ENCODE measurements at regions not wholly inside any gene's neighbourhood (a gene's known extent, or its start where the extent isn't known, plus 50 kb on each side); places are given as distances from the start of the nearest gene placed in this dataset.

DNA sequence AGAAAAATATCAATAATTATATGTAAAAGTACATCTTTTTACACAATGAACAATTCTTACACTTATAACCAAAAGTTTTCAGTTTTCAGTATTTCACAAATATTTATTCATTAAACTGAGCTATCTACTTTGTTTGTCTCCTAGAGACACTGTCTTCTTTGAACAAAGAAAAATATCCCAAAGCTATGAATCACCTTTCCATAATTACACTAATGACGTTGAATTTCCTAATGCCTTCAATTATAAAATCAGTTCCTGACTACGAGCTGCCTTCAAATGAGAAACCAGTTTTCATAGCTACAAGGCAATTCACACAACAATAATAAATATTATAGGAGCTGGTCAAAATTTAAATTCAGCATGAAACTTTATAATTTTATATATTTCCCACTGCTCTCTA is 201.8 kb upstream of the BRINP3 start:
- intact Hi-C loops (cut with micrococcal nuclease; ENCODE audit: unreplicated experiment): no loop called here
- Histone ChIP-seq H2AFZ (ENCODE audit: low read length) (no peak overlapping the region), H3K27ac (ENCODE audit: low read depth, low read length, poor library complexity, severe bottlenecking) (no peak overlapping the region), H3K9me3 (ENCODE audit: low read length) (no peaks in the 10 kb centered on the region), H3K4me3 (ENCODE audit: low read depth, low read length, poor library complexity, severe bottlenecking) (no peak overlapping the region), H4K20me1 (ENCODE audit: insufficient read depth, low read length) (no peaks in the 10 kb centered on the region), H3K9me2 (ENCODE audit: insufficient read depth, low read length) (no peaks in the 10 kb centered on the region), H3K36me3 (ENCODE audit: insufficient read depth, low read length) (no peaks in the 10 kb centered on the region), H3K79me2 (ENCODE audit: insufficient read depth, low read depth, low read length) (no peaks in the 10 kb centered on the region), H3K4me1 (ENCODE audit: insufficient read depth, low read length, poor library complexity, severe bottlenecking) (no peaks in the 10 kb centered on the region), H3K4me2 (ENCODE audit: low read length) (no peak overlapping the region)
- POLR2A ChIA-PET: interaction anchor here (1.0 to 1.2 kb wide), 2 partner anchors 48 to 52 kb away, joined by 3 to 4 read pairs; no protein-coding TSS in a partner anchor
- no TSS peak for BruUV-seq (replicated peaks)
- no peak for TF ChIP-seq EZH2phosphoT487 (IDR thresholded peaks at IDR 0.05; ENCODE audit: borderline replicate concordance, low read depth, low read length)
- TF ChIP-seq, protein P1, sequence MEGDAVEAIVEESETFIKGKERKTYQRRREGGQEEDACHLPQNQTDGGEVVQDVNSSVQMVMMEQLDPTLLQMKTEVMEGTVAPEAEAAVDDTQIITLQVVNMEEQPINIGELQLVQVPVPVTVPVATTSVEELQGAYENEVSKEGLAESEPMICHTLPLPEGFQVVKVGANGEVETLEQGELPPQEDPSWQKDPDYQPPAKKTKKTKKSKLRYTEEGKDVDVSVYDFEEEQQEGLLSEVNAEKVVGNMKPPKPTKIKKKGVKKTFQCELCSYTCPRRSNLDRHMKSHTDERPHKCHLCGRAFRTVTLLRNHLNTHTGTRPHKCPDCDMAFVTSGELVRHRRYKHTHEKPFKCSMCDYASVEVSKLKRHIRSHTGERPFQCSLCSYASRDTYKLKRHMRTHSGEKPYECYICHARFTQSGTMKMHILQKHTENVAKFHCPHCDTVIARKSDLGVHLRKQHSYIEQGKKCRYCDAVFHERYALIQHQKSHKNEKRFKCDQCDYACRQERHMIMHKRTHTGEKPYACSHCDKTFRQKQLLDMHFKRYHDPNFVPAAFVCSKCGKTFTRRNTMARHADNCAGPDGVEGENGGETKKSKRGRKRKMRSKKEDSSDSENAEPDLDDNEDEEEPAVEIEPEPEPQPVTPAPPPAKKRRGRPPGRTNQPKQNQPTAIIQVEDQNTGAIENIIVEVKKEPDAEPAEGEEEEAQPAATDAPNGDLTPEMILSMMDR (conservative IDR thresholded peaks at IDR 0.05; ENCODE audit: low read length): no peak
- DNase-seq (ENCODE audit: low spot score): no peak
- CTCF ChIA-PET (ENCODE audit: unreplicated experiment): no interaction called here

DNA sequence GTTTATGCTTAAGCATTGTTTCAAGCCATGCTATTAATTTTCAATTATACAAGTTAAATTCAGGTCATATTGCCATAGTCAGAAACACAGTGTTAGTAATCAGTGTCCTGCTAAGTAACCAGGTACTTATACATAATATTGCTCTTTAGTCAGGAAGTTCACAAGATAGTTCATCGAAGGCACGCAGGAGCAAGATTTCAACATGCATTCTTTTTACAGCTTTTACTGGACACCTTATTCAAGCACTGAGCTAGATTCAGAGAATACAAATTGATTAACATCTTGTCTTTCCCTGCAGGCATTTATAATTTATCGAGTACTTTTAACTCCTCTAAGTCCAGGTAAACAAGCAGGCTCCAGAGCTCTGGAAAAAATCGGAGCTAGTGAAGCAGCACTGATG is 202.3 kb upstream of the BRINP3 start:
- intact Hi-C loops (cut with micrococcal nuclease; ENCODE audit: unreplicated experiment): no loop called here
- Histone ChIP-seq H3K9me3 (ENCODE audit: low read length) (no peaks in the 10 kb centered on the region), H3K36me3 (ENCODE audit: insufficient read depth, low read length) (no peaks in the 10 kb centered on the region), H3K4me2 (ENCODE audit: low read length) (no peak overlapping the region), H4K20me1 (ENCODE audit: insufficient read depth, low read length) (no peaks in the 10 kb centered on the region), H3K9me2 (ENCODE audit: insufficient read depth, low read length) (no peaks in the 10 kb centered on the region), H3K4me3 (ENCODE audit: low read depth, low read length, poor library complexity, severe bottlenecking) (no peak overlapping the region), H3K27ac (ENCODE audit: low read depth, low read length, poor library complexity, severe bottlenecking) (no peak overlapping the region), H3K79me2 (ENCODE audit: insufficient read depth, low read depth, low read length) (no peaks in the 10 kb centered on the region), H2AFZ (ENCODE audit: low read length) (no peak overlapping the region), H3K4me1 (ENCODE audit: insufficient read depth, low read length, poor library complexity, severe bottlenecking) (no peaks in the 10 kb centered on the region)
- CTCF ChIA-PET (ENCODE audit: unreplicated experiment): no interaction called here
- BruUV-seq (replicated peaks): no TSS peak
- TF ChIP-seq, protein P1 (conservative IDR thresholded peaks at IDR 0.05; ENCODE audit: low read length): no peak
- no peak for TF ChIP-seq EZH2phosphoT487 (IDR thresholded peaks at IDR 0.05; ENCODE audit: borderline replicate concordance, low read depth, low read length)
- POLR2A ChIA-PET: interaction anchor here (1.0 to 1.2 kb wide), 2 partner anchors 47 to 53 kb away, joined by 3 to 4 read pairs; no protein-coding TSS in a partner anchor
- no peak for DNase-seq (ENCODE audit: low spot score)

DNA sequence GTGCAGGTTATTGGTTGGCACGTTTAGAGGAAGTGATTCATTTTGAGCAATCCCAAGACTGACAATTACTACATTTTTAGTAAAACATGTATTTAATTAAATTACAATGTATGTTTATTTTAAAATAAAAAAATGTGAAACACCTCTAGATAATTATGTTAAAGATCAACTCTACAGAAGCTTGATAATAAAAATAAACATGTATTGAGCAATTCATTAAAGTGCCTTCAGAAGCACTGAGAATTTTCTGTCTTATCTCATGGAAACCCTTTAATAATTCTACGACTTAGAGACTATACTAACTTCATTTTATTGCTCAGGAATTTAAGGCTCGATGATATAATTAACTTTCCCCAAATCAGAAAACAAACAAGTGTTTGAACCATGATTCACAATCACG is 208.0 kb upstream of the BRINP3 start:
- TF ChIP-seq, protein P1 (conservative IDR thresholded peaks at IDR 0.05; ENCODE audit: low read length): no peak
- TF ChIP-seq EZH2phosphoT487 (IDR thresholded peaks at IDR 0.05; ENCODE audit: borderline replicate concordance, low read depth, low read length): no peak
- no peaks in the 10 kb centered on the region for H3K4me1 ChIP-seq (ENCODE audit: insufficient read depth, low read length, poor library complexity, severe bottlenecking)
- H3K9me2 ChIP-seq (ENCODE audit: insufficient read depth, low read length): no peaks in the 10 kb centered on the region
- POLR2A ChIA-PET: no interaction called here
- CTCF ChIA-PET (ENCODE audit: unreplicated experiment): no interaction called here
- H3K79me2 ChIP-seq (ENCODE audit: insufficient read depth, low read depth, low read length): no peaks in the 10 kb centered on the region
- no peak overlapping the region for H2AFZ ChIP-seq (ENCODE audit: low read length)
- BruUV-seq (replicated peaks): no TSS peak
- no peak for DNase-seq (ENCODE audit: low spot score)
- no peaks in the 10 kb centered on the region for H4K20me1 ChIP-seq (ENCODE audit: insufficient read depth, low read length)
- H3K27ac ChIP-seq (ENCODE audit: low read depth, low read length, poor library complexity, severe bottlenecking): no peak overlapping the region
- intact Hi-C loops (cut with micrococcal nuclease; ENCODE audit: unreplicated experiment): no loop called here
- H3K9me3 ChIP-seq (ENCODE audit: low read length): no peaks in the 10 kb centered on the region
- H3K36me3 ChIP-seq (ENCODE audit: insufficient read depth, low read length): no peaks in the 10 kb centered on the region
- H3K4me2 ChIP-seq (ENCODE audit: low read length): no peak overlapping the region
- no peak overlapping the region for H3K4me3 ChIP-seq (ENCODE audit: low read depth, low read length, poor library complexity, severe bottlenecking)

Measured in OCI-LY7 (cell line).